Endometrial microvascular endothelial cells (primary cell): ENCODE measurements at regions not wholly inside any gene's neighbourhood (a gene's known extent, or its start where the extent isn't known, plus 50 kb on each side); places are given as distances from the start of the nearest gene placed in this dataset.

Source experiments
- in situ Hi-C: cut with HindIII; loops from 2 replicates; pipeline ENCODE4 v1.10.0; 2017; ENCODE audit warnings: low sequenced_read_pairs, low pct_unique_long_range_greater_than_20kb; ENCODE audit errors: inconsistent ontology term

DNA sequence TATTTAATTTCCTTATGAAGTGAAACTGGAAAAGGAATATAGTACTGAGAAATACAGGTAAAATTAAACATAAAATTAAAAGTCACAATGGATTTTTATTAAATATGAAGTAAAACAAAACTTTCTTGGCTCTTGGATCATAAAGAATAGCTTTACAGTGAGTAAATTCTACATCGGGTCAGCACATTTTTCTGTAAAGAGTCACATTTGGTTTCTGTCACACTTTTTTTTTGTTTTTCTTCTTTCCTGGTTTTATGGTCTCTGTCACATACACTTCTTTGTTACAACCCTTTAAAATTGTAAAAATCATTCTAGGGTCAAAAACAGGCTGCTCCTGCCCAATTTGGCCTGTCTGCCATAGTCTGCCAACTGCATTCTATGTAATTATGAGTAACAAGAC, 254.4 kb upstream of the POU3F2 start:
- in situ Hi-C loops: no loop called here

GRCh38 chr6:98581705-98582104, 252.7 kb upstream of the POU3F2 start:
- in situ Hi-C loops: no loop called here

GRCh38 chr6:98583506-98583905, 250.9 kb upstream of the POU3F2 start:
- in situ Hi-C loops: no loop called here

GRCh38 chr6:98586163-98586562, 248.2 kb upstream of the POU3F2 start:
- in situ Hi-C loops: no loop called here

DNA sequence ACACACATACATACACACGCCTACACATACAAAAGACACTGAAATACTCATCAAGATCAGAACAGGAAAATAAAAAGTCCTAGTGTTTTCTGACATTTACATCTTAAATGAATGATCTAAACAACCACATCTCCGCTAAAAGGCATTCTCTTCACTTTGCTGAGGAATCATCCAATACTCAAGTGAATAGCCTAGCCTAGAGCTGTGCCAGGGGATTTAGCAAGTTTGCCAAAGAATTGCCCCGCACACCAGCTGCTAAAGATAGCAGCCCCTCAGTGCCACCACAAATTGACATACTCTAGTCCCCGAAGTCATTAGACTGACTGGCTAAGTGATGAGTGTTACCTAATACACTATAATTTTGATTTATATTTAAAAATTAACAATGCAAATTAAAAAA, 246.8 kb upstream of the POU3F2 start:
- in situ Hi-C loops: no loop called here

- in situ Hi-C loops: no loop called here
Observed at GRCh38 chr6:98589536-98589935, 244.8 kb upstream of the POU3F2 start.

DNA sequence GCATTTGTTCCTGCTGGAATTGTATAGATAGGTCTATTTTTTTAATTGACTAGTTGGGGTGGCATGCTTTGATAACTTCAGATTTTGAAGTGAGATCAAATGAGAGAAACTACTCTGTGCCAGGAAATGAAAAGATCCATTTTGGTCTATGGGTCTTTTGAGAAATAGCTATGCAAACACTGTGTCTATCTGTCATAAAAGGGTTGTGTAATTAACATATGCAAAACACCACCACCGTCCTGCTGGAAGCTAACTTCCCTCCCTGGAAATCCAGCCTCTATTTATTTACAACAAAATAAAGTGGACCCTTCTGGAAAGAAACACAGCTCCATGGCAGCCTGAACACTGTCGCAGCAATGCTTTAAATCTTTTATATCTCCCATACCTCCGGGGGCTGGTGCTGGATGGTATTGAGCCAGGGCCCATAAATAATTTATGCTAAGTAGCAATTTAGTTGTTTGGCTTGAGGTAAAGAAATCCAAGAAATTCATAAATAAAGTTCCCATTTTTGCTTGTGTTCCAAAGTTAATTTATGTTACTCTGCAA, 244.2 kb upstream of the POU3F2 start:
- in situ Hi-C loops: no loop called here

- in situ Hi-C loops: no loop called here
Observed at GRCh38 chr6:98590997-98591396, 243.4 kb upstream of the POU3F2 start.

DNA sequence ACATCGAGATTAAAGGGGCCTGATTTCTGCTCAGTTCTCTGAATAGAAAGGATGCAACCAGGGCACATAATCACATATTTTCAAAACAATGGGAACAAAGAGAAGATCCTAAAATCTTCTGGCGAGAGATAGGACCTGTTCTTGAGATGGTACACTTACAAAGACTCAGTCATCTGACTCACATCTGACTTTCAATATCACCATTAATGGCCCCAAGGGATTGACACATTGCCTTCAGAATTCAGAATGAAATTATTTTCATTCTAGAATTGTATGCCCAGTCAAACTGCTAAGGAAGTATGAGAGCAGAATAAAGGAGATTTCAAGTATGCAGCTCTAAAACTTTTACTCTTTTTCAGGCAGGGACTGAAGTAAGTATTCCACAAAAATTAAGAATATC, 240.7 kb upstream of the POU3F2 start:
- in situ Hi-C loops: no loop called here

DNA sequence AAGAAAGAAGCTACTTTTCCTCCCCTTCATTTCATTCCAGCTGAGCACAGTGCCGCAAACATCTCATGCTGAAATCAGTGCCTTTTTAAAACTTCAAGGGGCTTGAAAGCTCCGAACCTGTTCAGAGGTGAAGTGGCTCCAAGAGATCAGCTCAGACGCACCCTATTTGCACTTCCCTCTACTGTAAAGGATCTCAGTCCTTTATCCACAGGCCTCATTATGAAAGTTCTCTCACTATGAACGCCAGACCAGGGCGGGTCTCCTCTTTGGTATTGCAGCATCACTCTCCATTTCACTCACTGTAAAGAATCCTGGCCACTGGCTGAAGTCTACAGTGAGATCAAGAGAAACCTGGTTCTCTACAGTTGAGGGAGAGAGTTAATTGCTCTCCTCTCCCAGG, 232.7 kb upstream of the POU3F2 start:
- in situ Hi-C loops: no loop called here

DNA sequence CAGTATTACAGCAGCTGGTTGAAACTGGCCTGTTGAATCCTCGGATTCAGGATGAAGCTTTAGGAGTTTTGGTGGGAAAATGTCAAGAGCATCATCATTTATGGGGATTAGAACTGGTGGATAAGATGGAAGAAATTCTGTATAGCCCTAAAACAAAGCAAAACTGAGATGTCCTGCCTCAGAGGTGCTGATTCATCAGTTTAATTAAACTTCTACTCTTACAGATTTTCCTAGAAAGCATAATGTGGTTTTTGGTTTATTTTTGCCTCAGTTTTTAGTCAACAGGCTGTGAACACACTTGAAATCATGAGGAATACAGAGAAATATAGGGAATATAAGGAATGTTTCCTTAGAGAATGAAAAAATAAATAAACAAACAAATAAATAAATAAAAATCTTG, 228.7 kb upstream of the POU3F2 start:
- in situ Hi-C loops: no loop called here

DNA sequence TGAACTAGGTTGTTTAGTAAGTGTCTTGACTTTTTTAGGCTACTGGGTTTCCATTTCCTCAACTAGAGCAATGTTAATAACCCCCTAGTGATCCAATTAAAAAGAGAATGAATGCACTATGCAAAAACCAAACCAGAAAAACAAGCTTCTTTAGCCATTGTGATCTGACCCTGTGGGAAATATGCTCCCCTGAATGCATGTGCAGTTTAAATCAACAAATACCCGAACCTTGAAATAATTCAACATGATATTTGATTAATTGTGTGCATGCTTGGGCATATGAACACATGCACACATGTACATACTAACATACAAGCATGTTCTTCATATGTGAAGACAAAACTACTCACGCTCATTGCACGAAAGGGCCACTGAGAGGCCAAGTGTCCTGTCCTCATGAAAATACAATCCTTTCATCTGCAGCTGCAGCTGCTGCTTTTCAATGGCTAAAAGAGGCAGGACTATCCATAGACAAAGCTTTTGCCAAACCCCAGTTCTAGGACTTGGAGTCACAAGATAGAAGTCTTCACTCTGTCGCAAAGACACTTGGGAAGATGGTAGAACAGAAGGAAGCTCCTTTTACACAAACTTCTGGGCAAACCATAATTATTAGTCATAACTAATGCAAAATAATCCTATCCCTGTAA, 207.1 kb upstream of the POU3F2 start:
- in situ Hi-C loops: no loop called here

- in situ Hi-C loops: no loop called here
Observed at GRCh38 chr6:98633886-98634285, 200.5 kb upstream of the POU3F2 start.

DNA sequence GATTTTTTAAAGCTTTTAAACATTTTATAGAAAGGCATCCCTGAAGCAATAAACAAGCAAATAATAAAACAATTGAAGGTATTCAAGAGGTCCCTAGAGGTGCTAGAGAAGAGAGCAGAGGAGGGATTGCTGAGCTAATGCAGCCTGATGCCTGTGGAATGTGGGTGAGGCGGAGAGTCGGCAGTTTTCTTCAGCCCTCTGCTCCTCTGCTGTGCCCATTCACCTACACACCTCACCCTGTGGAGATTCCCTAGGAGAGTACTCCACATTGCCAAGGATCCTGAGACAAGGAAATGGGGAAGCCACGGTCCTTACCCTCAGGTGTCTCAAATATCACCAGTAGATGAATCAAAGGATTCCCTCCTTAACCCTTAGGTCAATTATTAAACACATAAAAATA, 199.8 kb upstream of the POU3F2 start:
- in situ Hi-C loops: no loop called here

GRCh38 chr6:98635191-98635590, 199.2 kb upstream of the POU3F2 start:
- in situ Hi-C loops: no loop called here

GRCh38 chr6:98636941-98637340, 197.4 kb upstream of the POU3F2 start:
- in situ Hi-C loops: no loop called here

DNA sequence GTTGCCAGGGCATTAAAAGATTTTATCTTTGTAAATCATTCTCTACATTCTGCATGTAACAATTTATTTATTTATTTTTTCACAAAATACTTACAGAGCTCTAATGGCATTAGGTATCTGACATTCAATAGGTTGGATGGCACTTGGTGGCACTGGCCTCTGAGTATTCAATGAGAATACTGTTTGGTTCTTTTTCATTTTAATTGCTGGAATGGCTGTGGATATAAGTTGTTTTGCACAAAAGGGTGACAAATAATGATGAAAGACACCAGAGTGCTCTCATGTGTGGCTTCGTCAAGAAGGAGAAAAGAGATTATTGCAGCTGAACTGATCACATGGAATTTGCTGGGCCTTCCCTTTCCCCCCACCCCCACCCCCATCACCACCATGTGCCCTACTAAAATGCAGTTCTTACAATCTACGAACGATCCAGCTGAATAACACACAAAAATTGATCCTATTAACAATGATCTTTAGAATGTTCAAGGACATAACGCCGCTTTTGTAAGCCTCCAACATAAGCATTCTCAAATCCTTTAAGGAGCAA, 195.2 kb upstream of the POU3F2 start:
- in situ Hi-C loops: no loop called here

DNA sequence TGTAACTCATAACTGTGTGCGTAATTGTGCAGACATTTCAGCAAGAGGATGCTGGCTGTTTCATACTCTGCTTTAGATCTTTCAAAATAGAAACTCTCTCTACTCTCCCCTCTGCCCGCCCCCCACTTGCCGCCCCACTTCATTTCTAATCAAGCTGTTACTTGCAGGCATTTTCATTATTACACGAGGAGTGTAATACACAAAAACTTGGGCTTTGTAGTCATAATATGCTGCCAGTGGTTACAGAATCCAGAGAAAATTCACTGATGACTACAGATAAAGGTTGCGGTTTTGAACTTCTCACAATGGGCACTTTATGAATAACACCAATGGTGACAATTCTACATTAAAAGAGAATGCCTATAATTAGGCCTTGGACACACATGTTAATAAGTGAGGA, 194.0 kb upstream of the POU3F2 start:
- in situ Hi-C loops: no loop called here

DNA sequence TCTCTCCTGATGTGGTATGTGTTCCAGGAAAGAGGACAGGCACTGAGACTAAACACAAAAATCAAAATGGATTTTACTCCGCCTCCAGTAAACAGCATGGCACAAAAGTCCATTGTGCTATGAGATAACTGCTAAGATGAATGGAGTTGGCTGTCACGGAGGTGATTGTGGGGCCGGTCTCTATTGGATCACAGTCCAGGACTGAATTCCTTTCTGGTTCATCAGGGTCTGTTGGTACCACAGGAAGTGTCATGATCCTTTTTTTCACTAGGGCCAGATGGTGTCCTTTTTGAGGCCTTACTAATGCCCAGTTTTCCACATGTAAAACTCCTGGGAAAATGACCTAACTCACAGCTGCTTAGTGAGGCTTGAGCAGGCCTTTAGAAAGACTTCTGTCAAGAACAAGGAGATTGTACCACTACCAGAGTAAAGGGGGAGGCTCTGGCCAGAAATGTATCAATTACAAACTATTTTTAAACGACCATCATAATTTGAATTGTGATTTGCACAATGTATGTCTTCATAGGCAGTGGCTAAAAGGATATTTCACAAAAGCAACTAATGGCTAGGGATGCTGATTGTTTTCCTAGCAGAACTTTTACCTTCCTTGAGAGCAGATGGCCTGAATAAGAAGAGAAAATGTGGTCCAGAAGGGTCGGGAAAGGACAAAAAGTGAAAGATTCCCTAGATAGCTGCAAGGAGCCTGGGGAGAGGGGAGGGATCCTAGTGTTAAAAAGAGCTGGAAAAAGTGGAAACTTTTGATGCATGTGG, 192.2 kb upstream of the POU3F2 start:
- in situ Hi-C loops: no loop called here

DNA sequence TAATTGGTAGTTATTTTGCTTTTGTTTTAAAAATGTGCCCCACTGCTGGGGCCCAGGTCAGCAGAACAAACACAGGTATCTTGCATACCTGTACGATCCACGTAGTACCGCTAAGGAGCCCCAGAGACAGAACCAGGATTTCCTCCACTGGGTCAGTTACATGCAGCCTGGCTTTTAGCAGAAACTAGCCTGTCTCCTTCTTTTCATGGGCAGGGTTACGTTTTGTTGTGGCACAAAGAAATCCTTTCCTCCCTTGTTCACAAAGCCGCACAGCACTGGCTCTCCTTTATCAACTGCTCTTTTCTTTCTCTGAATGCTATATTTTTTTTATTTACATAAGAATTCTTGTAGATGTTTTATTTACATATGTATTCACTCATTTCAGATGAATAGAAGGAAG, 190.3 kb upstream of the POU3F2 start:
- in situ Hi-C loops: no loop called here
